Spleen (tissue), 7 donors: ENCODE measurements at regions not wholly inside any gene's neighbourhood (a gene's known extent, or its start where the extent isn't known, plus 50 kb on each side); places are given as distances from the start of the nearest gene placed in this dataset.

Experiments used
- CTCF ChIP-seq, 11 experiments: fragments of 200-600 bp in 7 of 11; fragments of 450-650 bp in 4 of 11; sonication (generic) in 4 of 11; IDR thresholded peaks in 8 of 11; conservative IDR thresholded peaks in 3 of 11; 1 replicate in 7 of 11; 2 replicates in 4 of 11; pipeline versions ENCODE4 v1.4.0 to v1.8.0; 2016 to 2021; ENCODE audit warnings: antibody characterized with exemption in 11 of 11, inconsistent platforms in 4 of 11, mild to moderate bottlenecking in 1 of 11
- POLR2AphosphoS5 ChIP-seq, 3 donors: sonication (generic); formaldehyde crosslinking; IDR thresholded peaks; one replicate each; pipeline ENCODE4 v1.5.1; 2017; ENCODE audit warnings: antibody characterized with exemption in 3 of 3
- donor health status: DM: no; HTN: no; CAD: no; lungs with moderate emphysema.
- donor health status: DM: no; HTN: no; CAD: no.
- donor health status: DM: no; HTN: no; CAD: no.

- no peak for TF ChIP-seq CTCF (IDR thresholded peaks at IDR 0.05 in 8 of 11, conservative IDR thresholded peaks at IDR 0.05 in 3 of 11)
- no peak for TF ChIP-seq POLR2AphosphoS5 (IDR thresholded peaks at IDR 0.05)
Observed at GRCh38 chr3:106635271-106635670, 742.0 kb upstream of the CCDC54 start.
